RWPE2 (cell line): ENCODE measurements at regions not wholly inside any gene's neighbourhood (a gene's known extent, or its start where the extent isn't known, plus 50 kb on each side); places are given as distances from the start of the nearest gene placed in this dataset.

Experiments
- ATAC-seq: fragments of 200-7000 bp; cut with Tn5 transposase; 3 replicates; pipeline ENCODE4 v1.9.1; 2021; ENCODE audit warnings: low read depth
- DNase-seq: peaks from one replicate; pipeline ENCODE4 v3.0.0-alpha.2; 2020; ENCODE audit warnings: low spot score
- H3K27ac ChIP-seq: fragments of 450-650 bp; 2 replicates; pipeline ENCODE4 v1.5.1; 2017; ENCODE audit warnings: mild to moderate bottlenecking; ENCODE audit not compliant: poor library complexity, severe bottlenecking
- H3K27me3 ChIP-seq: fragments of 250-450 bp; sonication (Bioruptor Pico); 2 replicates; pipeline ENCODE4 v1.5.1; 2021; ENCODE audit warnings: mild to moderate bottlenecking, moderate library complexity; ENCODE audit not compliant: insufficient read depth, poor library complexity, severe bottlenecking
- H3K36me3 ChIP-seq: fragments of 250-450 bp; sonication (Bioruptor Pico); 2 replicates; pipeline ENCODE4 v1.5.1; 2020; ENCODE audit warnings: low read depth, mild to moderate bottlenecking, moderate library complexity
- H3K4me1 ChIP-seq: fragments of 250-450 bp; sonication (Bioruptor Pico); 2 replicates; pipeline ENCODE4 v1.5.1; 2021; ENCODE audit warnings: mild to moderate bottlenecking, moderate library complexity; ENCODE audit not compliant: insufficient read depth, poor library complexity, severe bottlenecking
- H3K4me3 ChIP-seq: fragments of 250-450 bp; sonication (Bioruptor Pico); 2 replicates; pipeline ENCODE4 v1.5.1; 2021; ENCODE audit warnings: mild to moderate bottlenecking, moderate library complexity; ENCODE audit not compliant: severe bottlenecking
- H3K9me3 ChIP-seq: fragments of 250-450 bp; sonication (Bioruptor Pico); 2 replicates; pipeline ENCODE4 v1.5.1; 2021; ENCODE audit warnings: mild to moderate bottlenecking, moderate library complexity; ENCODE audit not compliant: severe bottlenecking
- CTCF ChIP-seq: fragments of 450-650 bp; IDR thresholded peaks from one replicate; pipeline ENCODE4 v1.5.1; 2017; ENCODE audit warnings: mild to moderate bottlenecking, moderate library complexity; ENCODE audit not compliant: poor library complexity, severe bottlenecking

GRCh38 chr7:32316839-32317238 lies 173.3 kb downstream of the LSM5 start:
- DNase-seq (no peak), ATAC-seq (no peak)
- no peaks in the 10 kb centered on the region for H3K36me3 ChIP-seq
- H3K27me3 ChIP-seq: peaks cover 4% of the 10 kb centered on the region
- TF ChIP-seq CTCF: no peak
- H3K27ac ChIP-seq: no peak overlapping the region
- H3K9me3 ChIP-seq: no peaks in the 10 kb centered on the region
- no peak overlapping the region for H3K4me3 ChIP-seq
- H3K4me1 ChIP-seq: no peaks in the 10 kb centered on the region

DNA sequence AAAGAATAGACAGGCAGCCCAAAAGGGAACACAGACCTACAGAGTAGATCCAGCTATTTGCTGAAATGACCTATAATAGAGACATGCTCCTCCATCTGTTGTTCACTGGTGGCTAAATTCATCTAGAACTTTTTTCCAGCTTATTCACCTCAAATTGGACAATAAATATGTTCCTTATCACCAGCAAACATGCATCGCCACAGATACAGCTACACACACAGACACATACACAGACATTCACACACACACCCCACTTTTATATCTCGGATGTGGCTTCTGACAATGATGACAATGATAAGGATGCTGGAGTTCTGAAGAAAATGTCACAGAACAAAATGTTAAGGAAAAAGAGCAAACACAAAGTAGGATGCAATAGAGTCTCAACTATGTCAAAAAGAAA lies 175.4 kb downstream of the LSM5 start:
- no peak overlapping the region for H3K27ac ChIP-seq
- TF ChIP-seq CTCF: no peak
- DNase-seq: no peak
- no peak for ATAC-seq
- no peaks in the 10 kb centered on the region for H3K4me1 ChIP-seq
- no peak overlapping the region for H3K4me3 ChIP-seq
- H3K36me3 ChIP-seq: no peaks in the 10 kb centered on the region
- no peaks in the 10 kb centered on the region for H3K9me3 ChIP-seq
- H3K27me3 ChIP-seq: peaks cover 4% of the 10 kb centered on the region

GRCh38 chr7:32301427-32301826 lies 188.8 kb downstream of the LSM5 start:
- ATAC-seq: no peak

GRCh38 chr7:32299133-32299702 lies 191.0 kb downstream of the LSM5 start:
- no peaks in the 10 kb centered on the region for H3K4me1 ChIP-seq
- H3K27me3 ChIP-seq: peaks cover 58% of the 10 kb centered on the region
- peak overlapping the region; percentile 13 for H3K4me3 ChIP-seq
- ATAC-seq: no peak; the same call in 2 of the 3 replicates
- H3K9me3 ChIP-seq: no peaks in the 10 kb centered on the region
- DNase-seq: no peak
- no peak for TF ChIP-seq CTCF
- H3K27ac ChIP-seq: no peak overlapping the region
- H3K36me3 ChIP-seq: no peaks in the 10 kb centered on the region

More at GRCh38 chr7:32301427-32301826, 188.8 kb downstream of the LSM5 start:
- DNase-seq: no peak
- Histone ChIP-seq H3K9me3 (no peaks in the 10 kb centered on the region), H3K4me1 (no peaks in the 10 kb centered on the region), H3K27ac (no peak overlapping the region), H3K4me3 (no peak overlapping the region), H3K27me3 (peaks cover 55% of the 10 kb centered on the region), H3K36me3 (no peaks in the 10 kb centered on the region)
- no peak for TF ChIP-seq CTCF

- peak overlapping the region; percentile 13 for H3K4me3 ChIP-seq
- DNase-seq: no peak
- peaks cover 58% of the 10 kb centered on the region for H3K27me3 ChIP-seq
- H3K9me3 ChIP-seq: no peaks in the 10 kb centered on the region
- TF ChIP-seq CTCF: no peak
- no peak overlapping the region for H3K27ac ChIP-seq
- H3K4me1 ChIP-seq: no peaks in the 10 kb centered on the region
- H3K36me3 ChIP-seq: no peaks in the 10 kb centered on the region
- peak; percentile 68 for ATAC-seq
Measured at GRCh38 chr7:32298408-32299132, 191.6 kb downstream of the LSM5 start.
